ENCODE measurements at regions not wholly inside any gene's neighbourhood (a gene's known extent, or its start where the extent isn't known, plus 50 kb on each side); places are given as distances from the start of the nearest gene placed in this dataset.

DNA sequence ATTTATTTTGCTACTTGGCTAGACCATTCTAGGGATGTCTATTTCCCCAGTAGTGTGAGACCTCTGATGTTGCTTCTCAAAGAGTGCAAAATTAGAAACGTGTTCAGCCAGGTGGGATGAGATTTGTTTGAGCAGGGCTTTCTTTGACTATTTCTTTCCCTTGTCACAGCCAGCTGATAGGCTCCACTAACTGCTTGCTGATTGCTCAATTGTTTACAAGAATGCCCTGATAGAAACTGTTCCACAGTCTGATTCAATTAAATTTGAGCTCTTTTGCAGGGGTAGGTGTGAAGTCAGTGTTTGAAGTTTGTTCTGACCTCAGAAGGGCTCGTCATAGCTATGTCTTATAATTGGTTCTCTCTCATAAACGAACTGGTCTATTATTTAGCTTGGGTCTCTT is 220.5 kb downstream of the FNDC1 start:
- Mint-ChIP-seq H3K9me3 (peaks cover 13% of the 10 kb centered on the region), H3K4me3 (no peak overlapping the region), H3K36me3 (ENCODE audit: low read depth) (no peaks in the 10 kb centered on the region), H3K4me1 (ENCODE audit: low read depth) (peaks cover 2% of the 10 kb centered on the region), H3K27me3 (peaks cover 50% of the 10 kb centered on the region), H3K27ac (no peak overlapping the region)
- no peak for DNase-seq

DNA sequence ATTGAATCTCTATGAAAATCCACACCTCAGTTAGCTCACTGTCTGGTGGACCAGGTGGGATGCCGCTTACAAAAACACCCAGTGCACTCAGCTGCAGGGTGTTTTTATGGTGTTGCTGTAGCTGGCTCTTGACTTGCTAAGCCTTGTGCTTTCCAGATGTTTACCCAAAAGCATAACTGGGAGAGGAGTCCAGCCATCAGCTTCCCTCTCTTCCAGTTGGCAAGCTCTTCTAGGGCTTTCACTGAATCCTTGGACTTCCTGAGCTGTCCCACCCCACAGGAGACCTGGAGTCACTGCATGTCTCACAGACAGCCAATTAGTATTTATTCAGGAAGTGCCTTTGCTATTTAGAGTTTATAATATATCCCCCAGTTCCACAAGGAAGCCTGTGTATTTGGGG is 210.9 kb downstream of the FNDC1 start:
- no peaks in the 10 kb centered on the region for H3K36me3 Mint-ChIP-seq (ENCODE audit: low read depth)
- no peak overlapping the region for H3K4me3 Mint-ChIP-seq
- no peak overlapping the region for H3K27ac Mint-ChIP-seq
- no peaks in the 10 kb centered on the region for H3K9me3 Mint-ChIP-seq
- peaks cover 12% of the 10 kb centered on the region for H3K27me3 Mint-ChIP-seq
- H3K4me1 Mint-ChIP-seq (ENCODE audit: low read depth) = no peaks in the 10 kb centered on the region
- no peak for DNase-seq

DNA sequence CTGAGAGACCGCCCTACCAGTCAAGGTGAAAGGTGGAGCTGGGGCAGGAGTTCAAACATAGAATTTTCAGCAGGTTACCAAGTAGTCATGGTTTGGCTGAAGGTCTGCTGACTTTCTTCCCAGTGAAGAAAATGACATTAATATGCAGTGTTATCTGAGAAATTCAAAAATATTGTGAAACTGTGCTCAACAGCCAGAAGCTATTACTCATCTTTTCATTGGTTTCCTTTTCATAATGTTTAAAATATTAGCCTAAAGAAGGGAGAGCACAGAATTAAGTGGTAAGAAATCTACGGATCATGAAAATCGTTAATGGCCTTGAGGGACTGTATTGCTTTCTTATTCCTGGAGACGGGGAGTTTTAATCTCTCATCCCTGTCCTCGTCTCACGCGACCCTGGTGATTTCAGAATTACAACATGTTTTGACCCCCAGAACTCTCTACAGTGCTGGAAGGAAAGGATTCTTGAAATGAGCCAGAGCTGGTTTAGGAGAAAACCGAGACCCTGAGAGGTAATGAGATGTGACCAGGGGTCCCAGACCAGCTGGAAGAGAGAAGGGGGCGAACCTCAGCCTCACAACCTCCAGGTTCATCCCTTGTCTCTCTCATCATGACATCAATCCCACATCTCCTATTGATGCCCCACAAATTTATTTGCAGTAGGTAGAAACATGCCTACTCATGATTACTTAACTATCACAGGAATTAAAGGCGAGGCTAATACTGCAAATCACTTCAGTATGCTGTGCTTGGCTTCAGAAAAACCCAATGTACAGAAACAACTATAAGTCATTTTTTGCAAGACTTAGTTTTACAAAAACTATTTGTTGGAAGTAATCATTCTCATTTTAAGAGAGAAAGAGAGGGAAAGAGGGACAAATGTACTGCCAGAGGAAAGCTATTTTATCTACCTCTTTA is 209.5 kb downstream of the FNDC1 start:
- Mint-ChIP-seq H3K27me3 (peaks cover 3% of the 10 kb centered on the region), H3K9me3 (no peaks in the 10 kb centered on the region), H3K4me1 (ENCODE audit: low read depth) (no peaks in the 10 kb centered on the region), H3K36me3 (ENCODE audit: low read depth) (no peaks in the 10 kb centered on the region), H3K27ac (no peak overlapping the region), H3K4me3 (no peak overlapping the region)
- no peak for DNase-seq

DNA sequence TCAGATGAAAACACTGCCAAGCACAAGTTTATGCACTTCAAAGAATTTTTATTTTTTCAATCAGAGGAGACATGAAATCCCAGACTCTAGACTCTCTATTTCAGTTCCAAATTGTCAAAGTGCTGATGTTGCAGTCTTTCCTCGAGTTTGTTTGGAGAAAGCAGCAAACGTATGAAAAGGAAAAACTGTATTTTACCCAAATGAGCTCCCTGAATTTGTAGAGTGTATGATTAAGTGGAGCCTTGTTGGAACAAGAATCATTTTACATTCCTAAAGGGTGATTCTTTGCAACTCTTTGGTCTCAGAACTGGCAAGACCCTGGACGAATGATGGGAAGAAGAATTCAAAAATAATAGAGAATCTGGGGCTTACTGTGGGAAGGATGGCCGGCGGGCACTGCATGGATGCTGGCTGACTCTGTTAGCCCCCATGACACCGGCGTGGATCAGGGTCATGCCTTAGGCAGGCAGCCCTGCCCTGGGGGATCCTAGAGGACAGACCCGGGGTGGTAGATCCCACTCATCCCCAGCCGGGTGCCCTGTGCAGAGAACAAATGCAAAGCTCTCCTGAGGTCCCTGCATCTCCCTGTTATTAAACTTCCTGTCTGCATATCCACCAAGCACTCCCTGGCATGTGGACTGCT is 207.4 kb downstream of the FNDC1 start:
- no peaks in the 10 kb centered on the region for H3K9me3 Mint-ChIP-seq
- H3K36me3 Mint-ChIP-seq (ENCODE audit: low read depth) = no peaks in the 10 kb centered on the region
- no peaks in the 10 kb centered on the region for H3K4me1 Mint-ChIP-seq (ENCODE audit: low read depth)
- no peak overlapping the region for H3K27ac Mint-ChIP-seq
- peaks cover 6% of the 10 kb centered on the region for H3K27me3 Mint-ChIP-seq
- no peak for DNase-seq
- H3K4me3 Mint-ChIP-seq = no peak overlapping the region

DNA sequence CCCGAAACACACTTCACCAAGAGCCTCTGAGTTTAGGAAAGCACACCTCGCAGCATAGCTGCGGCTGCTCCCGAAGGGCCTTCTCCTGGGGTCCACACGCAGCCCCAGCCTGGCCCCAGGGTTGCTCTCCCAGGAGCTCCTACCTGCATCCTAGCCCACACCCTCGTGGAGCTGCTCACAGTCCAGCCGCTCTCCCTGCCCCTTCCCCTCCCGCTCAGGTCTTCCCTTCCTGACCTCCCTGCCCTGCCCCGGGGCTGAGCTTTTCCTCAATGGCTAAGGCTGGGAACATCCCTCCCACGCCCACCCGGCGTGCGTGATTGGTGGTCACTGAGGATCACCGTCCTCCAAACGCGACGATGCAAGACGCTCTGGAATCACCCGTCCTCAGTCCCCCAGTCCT is 205.8 kb downstream of the FNDC1 start:
- Mint-ChIP-seq H3K36me3 (ENCODE audit: low read depth) (no peaks in the 10 kb centered on the region), H3K4me3 (no peak overlapping the region), H3K9me3 (peaks cover 7% of the 10 kb centered on the region), H3K4me1 (ENCODE audit: low read depth) (no peaks in the 10 kb centered on the region), H3K27me3 (peaks cover 6% of the 10 kb centered on the region), H3K27ac (no peak overlapping the region)
- no peak for DNase-seq

DNA sequence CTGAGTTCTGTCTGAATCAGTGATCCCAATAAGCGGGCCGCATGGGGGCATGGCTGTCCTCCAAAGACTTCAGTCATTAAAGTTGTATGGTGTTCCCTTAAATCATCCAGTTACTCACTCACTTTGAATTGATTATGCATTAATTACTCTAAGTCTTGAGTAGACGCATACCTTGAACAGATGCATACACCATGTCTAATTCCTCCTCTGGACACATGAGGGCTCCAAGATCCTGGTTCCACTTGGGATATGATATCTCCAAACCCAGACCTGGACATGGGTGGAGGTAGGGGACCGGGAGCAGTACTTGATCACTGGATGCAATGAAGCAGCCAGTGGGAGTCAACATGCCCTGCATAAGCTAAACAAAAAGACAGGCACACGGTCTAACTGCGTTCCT is 204.5 kb downstream of the FNDC1 start:
- no peak for DNase-seq
- Mint-ChIP-seq H3K4me3 (no peak overlapping the region), H3K9me3 (peaks cover 13% of the 10 kb centered on the region), H3K27ac (no peak overlapping the region), H3K36me3 (ENCODE audit: low read depth) (no peaks in the 10 kb centered on the region), H3K27me3 (peaks cover 6% of the 10 kb centered on the region), H3K4me1 (ENCODE audit: low read depth) (no peaks in the 10 kb centered on the region)

DNA sequence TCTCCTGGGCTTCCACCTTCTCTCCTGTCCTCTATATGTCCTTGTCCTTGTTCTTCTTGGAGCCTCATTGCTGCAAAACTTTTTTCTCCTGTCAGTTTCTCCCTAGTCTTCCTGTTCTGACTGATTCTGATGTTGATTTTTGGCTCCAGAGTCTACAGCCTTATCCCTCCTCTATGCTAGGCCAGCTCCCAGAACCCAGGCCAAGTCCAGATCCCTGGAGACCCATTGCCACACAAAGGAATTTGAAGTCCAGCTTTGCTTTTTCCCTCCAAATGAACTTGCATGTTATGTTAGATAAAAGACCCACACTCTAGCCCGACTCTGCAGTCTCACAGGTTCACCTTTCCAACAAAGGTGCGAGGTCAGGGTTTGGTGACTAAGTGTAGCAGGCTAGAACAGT is 203.1 kb downstream of the FNDC1 start:
- Mint-ChIP-seq H3K4me1 (ENCODE audit: low read depth) (no peaks in the 10 kb centered on the region), H3K4me3 (no peak overlapping the region), H3K9me3 (peaks cover 16% of the 10 kb centered on the region), H3K27me3 (peaks cover 3% of the 10 kb centered on the region), H3K36me3 (ENCODE audit: low read depth) (no peaks in the 10 kb centered on the region), H3K27ac (no peak overlapping the region)
- no peak for DNase-seq

DNA sequence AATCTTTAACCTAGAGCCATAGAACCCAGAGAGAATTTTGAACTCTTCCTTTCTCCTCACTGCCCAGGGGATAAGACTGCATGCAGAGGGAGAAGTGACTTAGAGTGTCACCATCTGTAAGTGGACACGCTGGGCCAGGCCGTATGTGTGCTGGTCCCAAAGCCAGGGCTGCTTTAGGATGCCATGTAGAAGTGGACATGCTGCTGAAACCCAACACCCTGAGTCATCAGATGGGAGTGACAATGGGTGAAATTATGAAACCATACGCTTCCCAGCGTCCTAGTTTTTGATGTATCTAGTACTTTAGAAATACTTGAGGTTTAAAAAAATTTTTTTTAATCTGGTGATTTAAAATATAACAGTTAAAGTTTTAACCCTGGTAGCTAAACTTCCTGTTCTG is 191.1 kb downstream of the FNDC1 start:
- H3K4me1 Mint-ChIP-seq (ENCODE audit: low read depth) = no peaks in the 10 kb centered on the region
- DNase-seq = no peak
- H3K36me3 Mint-ChIP-seq (ENCODE audit: low read depth) = no peaks in the 10 kb centered on the region
- H3K9me3 Mint-ChIP-seq = no peaks in the 10 kb centered on the region
- H3K27me3 Mint-ChIP-seq = peaks cover 23% of the 10 kb centered on the region
- H3K4me3 Mint-ChIP-seq = no peak overlapping the region
- no peak overlapping the region for H3K27ac Mint-ChIP-seq

DNA sequence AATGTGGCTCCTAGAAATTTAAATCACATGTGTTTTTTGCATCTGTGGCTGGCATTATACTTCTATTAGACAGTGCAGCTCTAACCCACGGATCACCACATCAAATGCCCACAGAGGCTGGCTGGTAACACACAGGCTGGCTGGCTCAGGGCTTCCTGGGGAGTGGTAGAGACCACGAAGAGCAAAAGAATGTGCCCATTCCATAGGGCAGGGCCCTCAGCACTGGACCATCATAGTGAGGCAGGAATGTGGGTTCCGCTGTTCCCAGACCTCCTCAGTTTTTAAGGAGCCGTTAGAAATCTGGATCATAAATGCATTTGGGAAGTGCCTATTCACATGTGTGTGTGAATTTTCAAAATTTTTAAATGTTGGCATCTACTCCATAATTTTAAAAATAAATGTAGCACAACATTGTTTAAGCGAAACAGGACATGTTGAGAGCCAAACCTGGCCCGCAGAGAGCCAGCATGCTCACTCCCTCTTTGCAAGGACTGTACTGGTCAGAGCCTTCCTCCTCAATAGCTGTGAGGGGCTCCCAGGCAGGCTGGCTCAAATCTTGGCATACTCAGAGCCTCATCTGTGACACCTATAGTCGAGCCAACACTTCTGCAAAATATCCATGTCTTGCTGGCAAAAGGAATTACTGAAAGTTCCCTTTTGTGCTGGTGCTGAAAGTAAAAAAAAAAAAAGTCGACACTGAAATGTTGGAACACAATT is 190.5 kb downstream of the FNDC1 start:
- H3K27ac Mint-ChIP-seq = no peak overlapping the region
- no peaks in the 10 kb centered on the region for H3K9me3 Mint-ChIP-seq
- H3K4me3 Mint-ChIP-seq = no peak overlapping the region
- peaks cover 26% of the 10 kb centered on the region for H3K27me3 Mint-ChIP-seq
- no peak for DNase-seq
- no peaks in the 10 kb centered on the region for H3K36me3 Mint-ChIP-seq (ENCODE audit: low read depth)
- no peaks in the 10 kb centered on the region for H3K4me1 Mint-ChIP-seq (ENCODE audit: low read depth)

DNA sequence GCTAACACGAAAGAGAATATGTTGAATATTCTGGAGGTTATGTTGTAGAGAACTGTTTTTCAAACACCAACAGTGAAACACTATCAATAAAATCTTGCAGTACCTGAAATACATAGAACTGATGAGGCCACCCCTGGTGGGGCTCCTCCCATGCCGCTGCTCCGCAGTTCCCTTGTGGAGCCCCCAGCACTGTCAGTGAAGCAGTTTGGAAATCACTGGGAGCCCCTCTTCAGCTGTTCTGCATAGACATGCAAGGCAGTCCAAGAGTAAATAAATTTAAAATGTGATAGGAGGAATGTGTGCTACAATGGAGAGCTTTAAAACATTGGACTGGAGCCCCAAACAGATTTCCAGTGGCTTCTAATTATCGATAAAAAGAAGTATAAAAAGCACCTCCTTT is 189.4 kb downstream of the FNDC1 start:
- Mint-ChIP-seq H3K27me3 (peaks cover 18% of the 10 kb centered on the region), H3K4me1 (ENCODE audit: low read depth) (no peaks in the 10 kb centered on the region), H3K36me3 (ENCODE audit: low read depth) (no peaks in the 10 kb centered on the region), H3K4me3 (no peak overlapping the region), H3K27ac (no peak overlapping the region), H3K9me3 (no peaks in the 10 kb centered on the region)
- no peak for DNase-seq

DNA sequence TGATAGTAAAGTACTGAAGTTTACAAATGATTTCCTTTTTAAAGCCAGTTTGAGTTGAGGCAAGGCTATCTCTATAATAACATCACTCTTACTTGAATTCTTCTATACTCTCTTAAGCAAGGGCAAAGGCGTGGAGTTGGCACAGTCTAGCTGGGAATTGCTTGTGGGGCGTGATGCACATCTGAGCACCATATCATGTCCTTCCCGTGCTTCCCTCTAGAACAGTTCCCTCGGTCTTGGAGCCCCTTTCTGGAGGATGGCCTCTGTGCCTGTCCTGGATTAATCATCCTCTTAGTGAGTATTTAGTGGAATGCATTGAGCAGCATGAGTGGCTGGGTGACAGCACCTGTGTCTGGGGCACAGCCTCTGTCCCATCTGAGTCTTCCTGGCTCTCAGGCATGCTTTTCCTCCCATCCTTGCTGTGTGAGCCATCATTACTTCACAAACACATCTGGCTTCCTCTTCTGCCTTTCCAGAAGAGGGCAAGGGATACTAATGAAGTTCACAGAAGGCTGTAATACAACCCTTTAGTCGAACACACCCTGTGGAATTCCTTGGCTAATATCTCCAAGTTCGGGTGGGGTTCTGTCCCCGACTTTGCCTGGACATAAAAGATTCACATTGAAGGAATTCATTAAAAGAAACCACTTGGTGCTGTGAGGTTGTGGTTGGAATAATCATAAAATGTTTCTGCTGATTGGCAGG is 188.2 kb downstream of the FNDC1 start:
- no peak for DNase-seq
- Mint-ChIP-seq H3K27me3 (peaks cover 14% of the 10 kb centered on the region), H3K36me3 (ENCODE audit: low read depth) (no peaks in the 10 kb centered on the region), H3K4me3 (no peak overlapping the region), H3K9me3 (no peaks in the 10 kb centered on the region), H3K27ac (no peak overlapping the region), H3K4me1 (ENCODE audit: low read depth) (no peaks in the 10 kb centered on the region)

DNA sequence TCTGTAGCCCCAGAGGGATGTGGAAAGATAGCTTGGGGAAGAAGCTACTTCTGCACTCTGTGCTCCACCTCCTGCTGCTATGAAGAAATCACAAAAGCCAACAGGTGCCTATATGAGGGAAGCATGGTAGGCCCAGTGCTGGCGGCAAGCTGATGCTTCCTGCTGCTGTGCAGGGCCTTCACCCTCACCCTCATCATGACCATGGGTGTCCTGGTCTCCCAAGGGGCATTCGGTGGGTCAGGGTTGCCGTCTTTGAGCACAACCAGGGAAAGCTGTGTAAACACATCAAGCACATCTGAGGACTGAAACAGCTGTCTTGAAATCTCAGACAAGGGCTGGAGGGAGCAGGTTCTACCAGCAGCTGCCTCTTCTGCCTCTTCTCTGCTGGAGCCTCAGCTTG is 184.0 kb downstream of the FNDC1 start:
- Mint-ChIP-seq H3K27me3 (peaks cover 26% of the 10 kb centered on the region), H3K27ac (no peak overlapping the region), H3K9me3 (no peaks in the 10 kb centered on the region), H3K4me1 (ENCODE audit: low read depth) (no peaks in the 10 kb centered on the region), H3K4me3 (no peak overlapping the region), H3K36me3 (ENCODE audit: low read depth) (no peaks in the 10 kb centered on the region)
- no peak for DNase-seq

DNA sequence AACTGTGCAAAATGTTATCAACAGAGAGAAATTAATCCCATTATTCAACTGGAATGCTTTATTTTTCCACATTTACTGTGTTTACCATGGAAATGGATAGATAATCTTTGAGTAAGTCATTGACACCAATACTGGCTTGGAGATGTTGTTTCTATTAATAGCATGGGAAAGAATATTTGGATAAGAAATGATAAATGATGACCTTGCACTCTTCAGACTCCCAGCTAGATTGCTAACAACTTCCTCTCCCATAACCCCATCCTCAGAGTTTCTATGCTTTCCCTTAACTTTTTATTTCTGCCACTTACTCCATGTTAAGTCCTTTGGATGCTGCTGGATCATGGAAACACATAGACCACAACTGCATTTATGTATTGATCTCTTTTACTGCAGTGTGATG is 182.5 kb downstream of the FNDC1 start:
- H3K27ac Mint-ChIP-seq = no peak overlapping the region
- no peaks in the 10 kb centered on the region for H3K9me3 Mint-ChIP-seq
- DNase-seq = no peak
- no peaks in the 10 kb centered on the region for H3K4me1 Mint-ChIP-seq (ENCODE audit: low read depth)
- peaks cover 21% of the 10 kb centered on the region for H3K27me3 Mint-ChIP-seq
- no peaks in the 10 kb centered on the region for H3K36me3 Mint-ChIP-seq (ENCODE audit: low read depth)
- no peak overlapping the region for H3K4me3 Mint-ChIP-seq

DNA sequence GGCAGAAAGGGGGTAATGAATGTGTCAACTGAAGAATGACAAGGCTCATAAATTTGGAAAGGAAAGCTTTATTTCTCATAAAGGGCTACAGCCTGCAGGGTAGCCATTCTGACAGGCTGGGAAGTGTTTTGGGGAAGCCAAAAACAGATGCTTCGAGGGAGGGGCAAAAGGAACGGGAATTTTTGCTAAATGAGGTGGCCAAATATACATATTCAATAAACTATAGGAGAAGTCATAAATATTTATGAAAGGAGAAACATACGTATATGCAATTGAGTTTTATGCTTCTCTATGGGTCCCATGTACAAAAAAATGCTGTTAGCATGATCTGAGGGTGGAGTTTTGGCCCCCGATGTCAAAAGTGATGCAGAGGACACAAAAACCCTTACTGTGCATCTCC is 180.7 kb downstream of the FNDC1 start:
- H3K36me3 Mint-ChIP-seq (ENCODE audit: low read depth) = no peaks in the 10 kb centered on the region
- H3K27me3 Mint-ChIP-seq = peaks cover 12% of the 10 kb centered on the region
- no peak overlapping the region for H3K4me3 Mint-ChIP-seq
- no peak overlapping the region for H3K27ac Mint-ChIP-seq
- no peak for DNase-seq
- H3K9me3 Mint-ChIP-seq = no peaks in the 10 kb centered on the region
- H3K4me1 Mint-ChIP-seq (ENCODE audit: low read depth) = no peaks in the 10 kb centered on the region
